GM19452 (cell line): ENCODE measurements at regions not wholly inside any gene's neighbourhood (a gene's known extent, or its start where the extent isn't known, plus 50 kb on each side); places are given as distances from the start of the nearest gene placed in this dataset.

Experiments
- ATAC-seq: cut with Tn5 transposase; IDR thresholded peaks from one replicate; pipeline ENCODE4 v1.9.1; 2021; ENCODE audit not compliant: unreplicated experiment

GRCh38 chr17:33633446-33633845 is 340.4 kb upstream of the ASIC2 start:
- ATAC-seq, result no peak

DNA sequence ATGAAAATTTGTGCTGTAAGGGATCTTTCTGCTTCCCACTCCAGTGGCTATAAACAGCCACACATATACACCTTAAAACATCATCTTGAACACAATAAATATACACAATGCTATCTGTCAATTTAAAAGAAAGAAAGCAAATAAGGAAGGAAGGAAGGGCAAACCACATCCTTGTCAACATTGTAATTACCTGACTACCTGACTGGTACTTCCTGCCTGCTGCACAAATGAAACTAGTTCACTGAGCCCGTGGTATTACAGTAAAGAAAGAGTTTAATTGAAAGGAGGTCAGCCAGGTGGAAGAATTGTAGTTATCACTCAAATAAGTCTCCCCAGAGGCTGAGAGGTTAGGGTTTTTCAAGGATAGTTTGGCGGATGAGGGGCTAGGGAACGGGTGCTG is 344.4 kb upstream of the ASIC2 start:
- no peak for ATAC-seq

- ATAC-seq, result no peak
These were observed 346.2 kb upstream of the ASIC2 start for GRCh38 chr17:33639103-33639880.

- ATAC-seq, result no peak
These were observed 347.5 kb upstream of the ASIC2 start for GRCh38 chr17:33640629-33641028.

DNA sequence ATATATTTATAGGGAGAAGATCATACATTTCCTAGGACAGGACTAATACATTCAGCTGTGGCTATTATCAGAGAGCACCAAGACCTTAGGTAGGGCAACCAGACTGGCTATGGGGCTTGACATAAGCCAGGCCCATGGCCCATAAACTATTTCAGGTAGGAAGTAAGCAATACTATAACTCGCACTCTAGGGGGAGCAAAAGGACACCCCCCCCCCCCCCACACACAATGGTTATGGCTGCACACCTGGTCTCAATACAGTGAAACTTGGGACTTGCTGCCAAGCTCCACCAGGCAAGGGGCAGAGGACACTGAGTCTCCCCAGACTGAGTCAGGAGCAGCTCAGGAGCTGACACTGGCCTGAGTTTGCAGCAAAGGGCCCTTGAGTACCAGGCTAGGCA is 348.9 kb upstream of the ASIC2 start:
- ATAC-seq, result no peak

GRCh38 chr17:33647956-33648355 is 354.9 kb upstream of the ASIC2 start:
- ATAC-seq, result no peak

- ATAC-seq, result no peak
These were observed 357.2 kb upstream of the ASIC2 start for GRCh38 chr17:33650304-33650703.

DNA sequence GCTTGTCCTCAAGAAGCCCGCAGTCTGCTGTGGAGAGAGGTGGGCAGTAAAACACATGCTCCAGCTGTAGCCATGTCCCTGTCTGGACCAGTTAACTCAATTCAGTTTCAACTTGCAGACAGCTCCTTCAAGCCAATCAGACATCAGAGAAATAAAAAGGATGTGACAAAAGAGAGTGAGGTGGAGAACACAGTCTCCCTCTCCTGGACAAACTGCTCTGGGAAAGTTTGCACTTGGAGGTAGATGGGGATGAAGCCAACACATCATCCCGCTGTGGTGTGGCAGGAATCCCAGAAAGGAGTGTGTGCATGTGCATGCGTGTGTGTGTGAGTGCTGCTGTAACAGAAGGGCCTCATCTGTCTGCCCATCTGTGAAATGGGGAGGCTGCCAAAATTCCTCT is 358.6 kb upstream of the ASIC2 start:
- ATAC-seq, result no peak

DNA sequence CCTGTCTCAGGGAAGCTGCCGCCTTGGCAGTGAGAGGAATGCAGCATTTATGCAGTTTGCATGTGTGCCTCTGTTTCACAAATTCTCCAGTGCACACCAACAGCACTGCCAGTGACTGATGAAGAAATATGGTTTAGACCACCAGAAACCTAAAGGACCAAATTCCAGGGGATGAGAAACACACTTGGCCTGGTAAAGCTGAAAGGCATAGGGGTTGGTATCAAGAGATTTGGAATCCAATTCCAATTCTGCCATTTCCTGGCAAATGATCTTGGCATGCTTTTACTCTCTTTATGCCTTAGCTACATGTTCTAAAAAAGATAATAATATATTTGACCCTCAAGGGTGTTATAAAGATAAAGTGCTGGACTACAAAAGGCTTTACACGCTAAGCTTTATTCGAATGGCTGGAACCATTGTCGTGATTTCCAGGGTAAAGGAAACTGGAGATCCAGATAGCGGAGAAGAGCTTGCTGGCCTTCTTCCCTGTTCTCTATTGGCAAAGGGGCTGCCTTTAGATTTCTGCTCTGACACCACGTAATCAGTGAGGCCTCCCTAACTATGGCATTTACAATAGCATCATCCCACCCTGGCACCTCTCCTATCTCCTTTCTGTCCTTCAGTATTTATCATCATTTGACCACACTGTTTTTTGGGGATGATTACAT is 359.8 kb upstream of the ASIC2 start:
- no peak for ATAC-seq

- no peak for ATAC-seq
These were observed 360.3 kb upstream of the ASIC2 start for GRCh38 chr17:33653399-33653788.

DNA sequence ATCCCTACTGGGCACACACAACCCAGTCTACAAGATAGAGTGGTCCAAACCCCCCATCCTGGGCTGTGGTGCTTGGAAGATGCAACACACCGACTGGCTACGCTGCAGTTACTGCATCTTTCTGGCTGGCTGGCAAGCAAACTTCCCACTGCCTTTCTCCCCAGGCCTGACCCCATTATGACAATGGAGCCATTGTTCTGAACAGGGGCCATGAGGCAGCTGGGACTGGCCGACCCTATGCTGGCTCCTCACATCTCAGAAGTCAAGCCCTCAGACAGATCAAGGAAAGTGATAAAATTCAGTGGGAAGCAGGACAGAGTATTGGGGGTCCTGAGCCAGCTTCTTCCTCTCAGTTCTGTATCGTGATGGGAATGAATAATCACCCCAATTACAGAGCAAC is 364.1 kb upstream of the ASIC2 start:
- ATAC-seq, result no peak

GRCh38 chr17:33661975-33662374 is 368.9 kb upstream of the ASIC2 start:
- ATAC-seq, result no peak

DNA sequence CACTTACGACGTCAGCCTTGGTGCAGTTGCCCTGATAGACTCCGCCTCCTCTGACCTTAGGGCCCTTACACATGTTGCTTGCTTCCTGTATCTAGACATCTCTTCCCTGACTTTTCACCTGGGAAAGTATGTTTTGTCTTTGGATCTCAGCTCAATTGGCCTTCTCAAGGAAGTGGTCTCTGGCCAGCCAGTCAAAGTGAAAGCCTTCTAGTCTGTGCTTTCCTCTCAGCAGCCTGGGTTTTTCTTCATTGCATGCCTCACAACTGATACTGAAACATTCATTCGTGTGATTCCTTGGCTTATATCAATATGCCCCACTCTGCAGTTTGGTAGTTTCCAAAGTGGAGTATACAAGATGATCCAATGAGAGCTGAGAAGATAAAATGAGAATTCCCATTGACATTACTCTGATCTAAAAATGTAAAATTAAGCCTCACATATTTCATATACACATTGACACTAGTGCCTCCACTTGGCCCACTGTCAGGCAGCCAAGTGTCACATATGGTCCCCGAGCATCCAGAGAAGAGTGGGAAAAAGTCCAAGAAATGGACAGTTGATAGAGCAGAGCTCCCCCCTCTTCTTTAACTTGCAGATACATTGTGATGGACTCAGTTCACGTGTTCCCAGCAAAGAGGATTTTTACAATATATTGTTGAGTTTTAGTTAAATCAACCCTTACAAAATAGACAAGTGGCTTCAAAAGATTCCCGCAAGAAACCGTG is 371.2 kb upstream of the ASIC2 start:
- no peak for ATAC-seq

GRCh38 chr17:33667052-33667509 is 374.0 kb upstream of the ASIC2 start:
- ATAC-seq, result no peak

DNA sequence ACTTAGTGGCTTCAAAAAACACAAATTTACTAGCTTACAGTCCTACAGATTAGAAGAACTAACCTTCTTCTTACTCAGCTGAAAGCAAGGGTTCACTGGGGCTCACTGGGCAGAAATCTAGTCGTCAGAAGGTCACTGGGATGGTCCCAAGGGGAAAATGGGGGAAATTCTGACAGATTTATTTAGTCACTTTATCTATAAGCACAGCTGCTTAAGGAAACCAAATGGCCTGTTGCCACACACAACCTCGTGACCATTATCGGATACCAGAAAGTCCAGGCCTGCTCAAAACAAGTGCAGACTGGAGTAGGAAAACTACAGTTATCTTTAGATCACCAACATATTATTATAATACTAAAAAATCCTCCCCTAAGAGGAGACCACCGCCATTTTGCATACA is 374.6 kb upstream of the ASIC2 start:
- no peak for ATAC-seq

- ATAC-seq, result no peak
These were observed 375.4 kb upstream of the ASIC2 start for GRCh38 chr17:33668516-33668915.

- ATAC-seq, result no peak
These were observed 378.4 kb upstream of the ASIC2 start for GRCh38 chr17:33671491-33671890.

GRCh38 chr17:33674685-33675084 is 381.6 kb upstream of the ASIC2 start:
- ATAC-seq, result no peak

GRCh38 chr17:33676444-33676843 is 383.3 kb upstream of the ASIC2 start:
- no peak for ATAC-seq

DNA sequence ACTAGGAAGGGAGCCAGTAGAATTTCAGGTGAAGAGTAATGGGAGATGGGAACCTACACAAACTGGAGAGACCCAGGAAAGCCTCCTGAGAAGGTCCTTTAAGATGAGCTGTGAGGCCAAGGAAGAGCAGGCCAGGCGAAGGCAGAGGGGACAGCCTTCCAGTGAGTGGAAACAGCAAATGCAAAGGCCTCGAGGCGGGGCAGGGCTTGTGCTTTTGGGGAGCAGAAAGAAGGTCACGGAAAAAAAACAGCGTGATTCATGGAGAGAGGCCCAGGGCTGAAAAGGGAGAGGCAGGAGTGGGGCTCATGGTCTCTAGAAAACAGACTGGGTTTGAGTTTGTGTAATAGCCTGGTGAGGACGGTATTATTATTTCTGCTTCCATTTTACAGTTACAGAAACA is 386.5 kb upstream of the ASIC2 start:
- ATAC-seq, result no peak

- ATAC-seq, result no peak
These were observed 387.4 kb upstream of the ASIC2 start for GRCh38 chr17:33680472-33680871.

GRCh38 chr17:33682599-33682998 is 389.5 kb upstream of the ASIC2 start:
- no peak for ATAC-seq
